ENCODE measurements at regions not wholly inside any gene's neighbourhood (a gene's known extent, or its start where the extent isn't known, plus 50 kb on each side); places are given as distances from the start of the nearest gene placed in this dataset.

DNA sequence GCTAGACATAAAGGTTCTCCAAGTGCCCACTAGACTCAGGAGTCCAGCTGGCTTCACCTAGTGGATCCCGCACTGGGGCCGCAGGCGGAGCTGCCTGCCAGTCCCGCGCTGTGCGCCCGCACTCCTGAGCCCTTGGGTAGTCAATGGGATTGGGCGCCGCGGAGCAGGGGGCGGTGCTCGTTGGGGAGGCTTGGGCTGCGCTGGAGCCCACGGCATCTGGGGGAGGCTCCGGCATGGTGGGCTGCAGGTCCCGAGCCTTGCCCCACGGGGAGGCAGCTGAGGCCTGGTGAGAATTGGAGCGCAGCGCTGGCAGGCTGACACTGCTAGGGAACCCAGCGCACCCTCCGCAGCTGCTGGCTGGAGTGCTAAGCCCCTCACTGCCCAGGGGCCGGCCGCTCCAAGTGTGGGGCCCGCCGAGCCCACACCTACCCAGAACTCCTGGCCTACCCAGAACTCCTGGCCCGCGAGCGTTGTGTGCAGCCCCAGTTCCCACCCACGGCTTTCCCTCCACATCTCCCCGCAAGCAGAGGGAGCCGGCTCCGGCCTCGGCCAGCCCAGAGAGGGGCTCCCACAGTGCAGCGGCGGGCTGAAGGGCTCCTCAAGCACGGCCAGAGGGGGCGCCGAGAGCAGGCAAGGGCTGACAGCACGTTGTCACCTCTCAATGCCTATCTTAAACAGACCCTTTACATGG lies 260.7 kb upstream of the DMRT1 start:
- no TSS peak for BruUV-seq (replicated peaks)
- CTCF ChIA-PET (ENCODE audit: unreplicated experiment): interaction anchor here (1.1 kb wide), 1 partner anchor 11 kb away, joined by 3 read pairs; no protein-coding TSS in a partner anchor
- Histone ChIP-seq H3K79me2 (ENCODE audit: insufficient read depth, low read depth, low read length) (peaks cover 75% of the 10 kb centered on the region), H3K36me3 (ENCODE audit: insufficient read depth, low read length) (peaks cover 80% of the 10 kb centered on the region), H3K4me1 (ENCODE audit: insufficient read depth, low read length, poor library complexity, severe bottlenecking) (peaks cover 17% of the 10 kb centered on the region), H3K4me3 (ENCODE audit: low read depth, low read length, poor library complexity, severe bottlenecking) (no peak overlapping the region), H2AFZ (ENCODE audit: low read length) (no peak overlapping the region), H3K4me2 (ENCODE audit: low read length) (no peak overlapping the region), H3K9me3 (ENCODE audit: low read length) (no peaks in the 10 kb centered on the region), H3K9me2 (ENCODE audit: insufficient read depth, low read length) (no peaks in the 10 kb centered on the region), H3K27ac (ENCODE audit: low read depth, low read length, poor library complexity, severe bottlenecking) (no peak overlapping the region), H4K20me1 (ENCODE audit: insufficient read depth, low read length) (no peaks in the 10 kb centered on the region)
- no peak for DNase-seq (ENCODE audit: low spot score)
- TF ChIP-seq EZH2phosphoT487 (IDR thresholded peaks at IDR 0.05; ENCODE audit: borderline replicate concordance, low read depth, low read length): no peak
- TF ChIP-seq, protein P1, sequence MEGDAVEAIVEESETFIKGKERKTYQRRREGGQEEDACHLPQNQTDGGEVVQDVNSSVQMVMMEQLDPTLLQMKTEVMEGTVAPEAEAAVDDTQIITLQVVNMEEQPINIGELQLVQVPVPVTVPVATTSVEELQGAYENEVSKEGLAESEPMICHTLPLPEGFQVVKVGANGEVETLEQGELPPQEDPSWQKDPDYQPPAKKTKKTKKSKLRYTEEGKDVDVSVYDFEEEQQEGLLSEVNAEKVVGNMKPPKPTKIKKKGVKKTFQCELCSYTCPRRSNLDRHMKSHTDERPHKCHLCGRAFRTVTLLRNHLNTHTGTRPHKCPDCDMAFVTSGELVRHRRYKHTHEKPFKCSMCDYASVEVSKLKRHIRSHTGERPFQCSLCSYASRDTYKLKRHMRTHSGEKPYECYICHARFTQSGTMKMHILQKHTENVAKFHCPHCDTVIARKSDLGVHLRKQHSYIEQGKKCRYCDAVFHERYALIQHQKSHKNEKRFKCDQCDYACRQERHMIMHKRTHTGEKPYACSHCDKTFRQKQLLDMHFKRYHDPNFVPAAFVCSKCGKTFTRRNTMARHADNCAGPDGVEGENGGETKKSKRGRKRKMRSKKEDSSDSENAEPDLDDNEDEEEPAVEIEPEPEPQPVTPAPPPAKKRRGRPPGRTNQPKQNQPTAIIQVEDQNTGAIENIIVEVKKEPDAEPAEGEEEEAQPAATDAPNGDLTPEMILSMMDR (conservative IDR thresholded peaks at IDR 0.05; ENCODE audit: low read length): no peak
- POLR2A ChIA-PET: interaction anchor here (0.7 to 0.9 kb wide), 3 partner anchors 9 to 12 kb away, joined by 3 to 4 read pairs (median 3); no protein-coding TSS in a partner anchor
- intact Hi-C loops (cut with micrococcal nuclease; ENCODE audit: unreplicated experiment): no loop called here

DNA sequence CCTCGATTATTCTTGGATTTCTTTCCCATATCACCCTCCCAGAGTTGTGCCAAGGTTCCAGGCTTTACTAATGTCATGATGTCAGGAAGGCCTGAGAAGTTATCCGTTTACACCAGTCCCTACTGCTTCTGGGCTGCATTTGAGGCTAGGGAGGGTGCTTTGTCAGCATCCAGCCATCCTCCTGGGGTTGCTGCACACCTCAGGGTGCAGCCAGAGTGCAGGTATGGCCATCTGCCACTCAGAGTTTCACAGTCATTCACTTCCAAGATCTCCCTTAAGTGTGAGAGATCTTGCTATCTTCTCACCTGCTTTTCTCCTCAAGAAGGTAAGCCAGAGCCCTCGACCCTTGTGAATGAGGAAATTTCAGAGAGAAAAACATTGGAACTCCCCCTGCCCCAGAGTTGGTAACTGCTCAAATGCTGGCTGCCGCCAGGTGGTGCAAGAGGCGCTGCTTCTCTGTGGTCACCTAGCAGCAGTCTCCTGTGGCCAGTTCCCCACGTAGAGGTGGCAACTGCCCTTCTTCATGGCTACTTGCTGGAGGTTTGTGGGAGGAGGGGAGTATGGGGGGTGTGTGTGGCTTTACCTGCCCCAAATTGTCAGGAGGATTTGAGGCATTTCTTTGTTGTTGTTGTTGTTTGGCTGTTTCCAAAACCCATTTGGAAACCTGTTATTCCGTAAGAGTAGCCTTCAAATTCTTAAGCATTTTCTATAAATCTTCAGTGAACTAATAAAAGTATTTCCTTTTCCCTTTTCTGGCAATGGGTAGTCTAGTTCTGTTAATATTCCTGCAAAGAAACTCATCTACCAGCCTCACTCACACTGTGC lies 259.6 kb upstream of the DMRT1 start:
- peak; percentile 55 for DNase-seq (ENCODE audit: low spot score)
- TF ChIP-seq EZH2phosphoT487 (IDR thresholded peaks at IDR 0.05; ENCODE audit: borderline replicate concordance, low read depth, low read length): no peak
- TF ChIP-seq, protein P1 (conservative IDR thresholded peaks at IDR 0.05; ENCODE audit: low read length): peak; percentile 87
- peaks cover 69% of the 10 kb centered on the region for H3K36me3 ChIP-seq (ENCODE audit: insufficient read depth, low read length)
- POLR2A ChIA-PET: interaction anchor here (0.7 to 1.1 kb wide), 4 partner anchors 9 to 13 kb away, joined by 3 to 4 read pairs (median 4); no protein-coding TSS in a partner anchor
- H3K27ac ChIP-seq (ENCODE audit: low read depth, low read length, poor library complexity, severe bottlenecking): peak overlapping the region; percentile 17
- H3K9me3 ChIP-seq (ENCODE audit: low read length): no peaks in the 10 kb centered on the region
- intact Hi-C loops (cut with micrococcal nuclease; ENCODE audit: unreplicated experiment): no loop called here
- no peaks in the 10 kb centered on the region for H4K20me1 ChIP-seq (ENCODE audit: insufficient read depth, low read length)
- no peak overlapping the region for H3K4me3 ChIP-seq (ENCODE audit: low read depth, low read length, poor library complexity, severe bottlenecking)
- H3K4me2 ChIP-seq (ENCODE audit: low read length): no peak overlapping the region
- H3K79me2 ChIP-seq (ENCODE audit: insufficient read depth, low read depth, low read length): peaks cover 72% of the 10 kb centered on the region
- CTCF ChIA-PET (ENCODE audit: unreplicated experiment): no interaction called here
- BruUV-seq (replicated peaks): no TSS peak
- H3K4me1 ChIP-seq (ENCODE audit: insufficient read depth, low read length, poor library complexity, severe bottlenecking): peaks cover 17% of the 10 kb centered on the region
- no peak overlapping the region for H2AFZ ChIP-seq (ENCODE audit: low read length)
- no peaks in the 10 kb centered on the region for H3K9me2 ChIP-seq (ENCODE audit: insufficient read depth, low read length)

Measured in OCI-LY7 (cell line).